LNCAP (cell line): ENCODE measurements at regions not wholly inside any gene's neighbourhood (a gene's known extent, or its start where the extent isn't known, plus 50 kb on each side); places are given as distances from the start of the nearest gene placed in this dataset.

Source experiments
- CTCF ChIP-seq: fragments of 450-650 bp; IDR thresholded peaks from 2 replicates; pipeline ENCODE4 v1.5.1; 2017; ENCODE audit warnings: mild to moderate bottlenecking

GRCh38 chr2:4269885-4270284, 566.5 kb downstream of the DCDC2C start:
- no peak for TF ChIP-seq CTCF

- TF ChIP-seq CTCF, result no peak
These were observed 569.0 kb downstream of the DCDC2C start for GRCh38 chr2:4272261-4272858.

- no peak for TF ChIP-seq CTCF
These were observed 575.0 kb downstream of the DCDC2C start for GRCh38 chr2:4278392-4278791.

- no peak for TF ChIP-seq CTCF
These were observed 576.1 kb downstream of the DCDC2C start for GRCh38 chr2:4279431-4279830.

- TF ChIP-seq CTCF, result no peak
These were observed 588.1 kb downstream of the DCDC2C start for GRCh38 chr2:4291430-4291829.

- no peak for TF ChIP-seq CTCF
These were observed 592.3 kb downstream of the DCDC2C start for GRCh38 chr2:4295680-4296079.

- TF ChIP-seq CTCF, result no peak
These were observed 597.2 kb downstream of the DCDC2C start for GRCh38 chr2:4300616-4301015.

GRCh38 chr2:4324531-4324930, 621.2 kb downstream of the DCDC2C start:
- no peak for TF ChIP-seq CTCF
